HG03432 (cell line): ENCODE measurements at regions not wholly inside any gene's neighbourhood (a gene's known extent, or its start where the extent isn't known, plus 50 kb on each side); places are given as distances from the start of the nearest gene placed in this dataset.

Experiments used
- ATAC-seq: cut with Tn5 transposase; IDR thresholded peaks from one replicate; pipeline ENCODE4 v1.9.1; 2021; ENCODE audit warnings: mild to moderate bottlenecking, moderate library complexity; ENCODE audit not compliant: unreplicated experiment

- ATAC-seq: no peak
These were observed 141.1 kb downstream of the RGS9 start for GRCh38 chr17:65278050-65278819.

GRCh38 chr17:65277576-65277975 lies 140.4 kb downstream of the RGS9 start:
- no peak for ATAC-seq
